WTC11 (cell line): ENCODE measurements at regions not wholly inside any gene's neighbourhood (a gene's known extent, or its start where the extent isn't known, plus 50 kb on each side); places are given as distances from the start of the nearest gene placed in this dataset.

Experiments
- CBFB ChIP-seq: sonication (generic); formaldehyde crosslinking; IDR thresholded peaks from 2 replicates; pipeline ENCODE4 v1.8.1; 2022; ENCODE audit warnings: mild to moderate bottlenecking, low read depth, missing genetic modification reagents
- ESRRA ChIP-seq: sonication (generic); formaldehyde crosslinking; IDR thresholded peaks from 2 replicates; pipeline ENCODE4 v1.8.1; 2022; ENCODE audit warnings: mild to moderate bottlenecking, missing genetic modification reagents, borderline replicate concordance
- TF ChIP-seq, protein P1 (sequence below): fragments of 200-600 bp; IDR thresholded peaks from 2 replicates; pipeline ENCODE4 v1.8.0; 2022; ENCODE audit warnings: antibody characterized with exemption
- TF ChIP-seq, protein P2 (sequence below): sonication (generic); formaldehyde crosslinking; IDR thresholded peaks from 2 replicates; pipeline ENCODE4 v1.8.0; 2022; ENCODE audit warnings: mild to moderate bottlenecking, missing genetic modification reagents

DNA sequence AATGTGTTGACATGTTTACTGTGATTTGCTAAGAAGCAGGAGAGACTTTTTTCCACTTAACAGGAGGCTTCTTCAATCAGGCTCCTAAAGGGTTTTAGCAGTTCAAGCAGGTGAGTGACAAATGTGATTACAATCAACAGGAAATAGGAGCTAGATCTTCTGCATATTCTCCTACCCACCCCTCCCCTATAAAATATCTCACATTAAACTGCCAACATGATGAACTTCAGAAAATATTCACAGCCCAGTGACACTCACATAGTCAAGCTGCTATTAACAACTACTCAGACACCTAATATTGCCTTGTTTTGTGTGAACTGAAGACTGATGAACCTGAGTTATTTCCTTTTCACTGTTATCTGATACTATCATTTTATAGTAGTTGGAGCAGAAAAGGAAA lies 55.9 kb upstream of the ANTXR2 start:
- TF ChIP-seq, protein P1, sequence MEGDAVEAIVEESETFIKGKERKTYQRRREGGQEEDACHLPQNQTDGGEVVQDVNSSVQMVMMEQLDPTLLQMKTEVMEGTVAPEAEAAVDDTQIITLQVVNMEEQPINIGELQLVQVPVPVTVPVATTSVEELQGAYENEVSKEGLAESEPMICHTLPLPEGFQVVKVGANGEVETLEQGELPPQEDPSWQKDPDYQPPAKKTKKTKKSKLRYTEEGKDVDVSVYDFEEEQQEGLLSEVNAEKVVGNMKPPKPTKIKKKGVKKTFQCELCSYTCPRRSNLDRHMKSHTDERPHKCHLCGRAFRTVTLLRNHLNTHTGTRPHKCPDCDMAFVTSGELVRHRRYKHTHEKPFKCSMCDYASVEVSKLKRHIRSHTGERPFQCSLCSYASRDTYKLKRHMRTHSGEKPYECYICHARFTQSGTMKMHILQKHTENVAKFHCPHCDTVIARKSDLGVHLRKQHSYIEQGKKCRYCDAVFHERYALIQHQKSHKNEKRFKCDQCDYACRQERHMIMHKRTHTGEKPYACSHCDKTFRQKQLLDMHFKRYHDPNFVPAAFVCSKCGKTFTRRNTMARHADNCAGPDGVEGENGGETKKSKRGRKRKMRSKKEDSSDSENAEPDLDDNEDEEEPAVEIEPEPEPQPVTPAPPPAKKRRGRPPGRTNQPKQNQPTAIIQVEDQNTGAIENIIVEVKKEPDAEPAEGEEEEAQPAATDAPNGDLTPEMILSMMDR = no peak
- TF ChIP-seq, protein P2, sequence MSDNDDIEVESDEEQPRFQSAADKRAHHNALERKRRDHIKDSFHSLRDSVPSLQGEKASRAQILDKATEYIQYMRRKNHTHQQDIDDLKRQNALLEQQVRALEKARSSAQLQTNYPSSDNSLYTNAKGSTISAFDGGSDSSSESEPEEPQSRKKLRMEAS = no peak
- TF ChIP-seq CBFB (CRISPR knock-in tag) = no peak
- TF ChIP-seq ESRRA (CRISPR knock-in tag) = no peak
